NCI-H146 (cell line): ENCODE measurements at regions not wholly inside any gene's neighbourhood (a gene's known extent, or its start where the extent isn't known, plus 50 kb on each side); places are given as distances from the start of the nearest gene placed in this dataset.
"Not testable (repeated sequence)": the region's sequence is repeated elsewhere in the genome, so short reads cannot be mapped to it uniquely, and the experiment has no call there.

Experiments
- DNase-seq: peaks from one replicate; lab custom pipeline; 2025; lab: John Stamatoyannopoulos, UW

DNA sequence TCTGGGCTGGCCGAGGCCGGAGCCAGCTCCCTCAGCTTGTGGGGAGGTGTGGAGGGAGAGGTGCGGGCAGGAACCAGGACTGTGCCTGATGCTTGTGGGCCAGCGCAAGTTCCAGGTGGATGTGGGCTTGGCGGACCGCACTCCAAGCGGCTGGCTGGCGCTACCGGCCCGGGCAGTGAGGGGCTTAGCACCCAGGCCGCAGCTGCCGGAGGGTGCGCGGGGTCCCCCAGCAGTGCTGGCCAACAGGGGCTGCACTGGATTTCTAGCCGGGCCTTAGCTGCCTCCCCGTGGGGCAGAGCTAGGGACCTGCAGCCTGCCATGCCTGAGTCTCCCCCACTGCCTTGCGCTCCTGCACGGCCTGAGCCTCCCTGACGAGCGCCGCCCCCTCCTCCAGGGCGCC is 242.8 kb downstream of the CCSER2 start:
- no peak for DNase-seq

DNA sequence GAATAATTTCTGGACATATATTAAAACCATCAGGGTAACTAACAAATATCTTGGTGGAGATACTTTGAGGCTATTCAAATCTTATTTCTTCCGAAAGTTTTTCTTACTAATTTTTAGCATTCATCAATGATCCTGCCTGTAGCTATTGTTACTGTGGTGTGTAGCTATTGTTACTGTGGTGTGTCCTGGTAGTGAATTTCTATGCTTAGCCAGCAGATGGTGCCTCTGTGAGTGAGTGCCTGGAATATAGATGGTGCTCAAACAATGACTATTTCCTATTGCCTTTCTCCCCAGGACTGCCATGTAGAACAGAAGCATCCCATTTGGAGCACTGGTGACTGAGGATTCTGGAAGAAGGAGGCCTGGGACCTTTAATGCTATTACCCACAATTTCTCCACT is 245.7 kb downstream of the CCSER2 start:
- peak; percentile 20 for DNase-seq

DNA sequence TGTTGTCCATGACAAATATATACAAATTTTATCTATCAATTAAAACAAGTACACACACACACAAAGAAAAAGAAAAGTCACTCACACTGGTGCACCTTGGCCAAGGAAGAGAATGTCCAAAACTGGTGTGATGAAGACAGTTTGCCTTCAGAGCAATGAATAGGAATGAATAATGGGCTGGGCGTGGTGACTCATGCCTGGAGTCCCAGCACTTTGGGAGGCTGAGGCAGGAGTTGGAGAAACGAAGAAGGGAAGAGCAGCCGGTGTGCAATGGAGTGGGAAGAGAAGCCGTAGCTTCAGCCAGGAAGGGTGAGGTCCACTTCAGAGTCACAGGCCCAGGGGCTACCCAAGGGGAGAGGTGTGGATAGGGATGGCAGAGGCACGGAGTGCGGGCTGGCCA is 253.6 kb downstream of the CCSER2 start:
- DNase-seq = no peak

DNA sequence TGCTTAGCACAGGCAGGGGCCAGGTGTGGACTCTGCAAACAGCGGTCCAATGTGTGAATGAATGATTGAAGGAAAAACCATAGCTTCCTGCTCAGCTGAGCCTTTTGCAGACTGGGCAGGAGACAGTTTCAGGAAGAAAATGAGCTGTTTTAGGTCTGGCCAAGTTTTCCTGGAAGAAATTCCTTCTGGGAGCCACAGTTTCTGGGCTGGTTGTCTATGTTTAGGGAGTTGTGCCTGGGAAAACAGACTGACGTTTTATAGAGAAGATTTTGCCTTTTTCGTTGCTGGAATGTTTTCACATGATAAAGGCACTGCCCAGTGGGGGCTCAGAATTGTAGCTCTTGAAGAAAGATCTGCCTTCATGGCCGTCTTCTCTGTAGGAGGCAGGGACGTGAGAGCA is 255.1 kb downstream of the CCSER2 start:
- DNase-seq = no peak

DNA sequence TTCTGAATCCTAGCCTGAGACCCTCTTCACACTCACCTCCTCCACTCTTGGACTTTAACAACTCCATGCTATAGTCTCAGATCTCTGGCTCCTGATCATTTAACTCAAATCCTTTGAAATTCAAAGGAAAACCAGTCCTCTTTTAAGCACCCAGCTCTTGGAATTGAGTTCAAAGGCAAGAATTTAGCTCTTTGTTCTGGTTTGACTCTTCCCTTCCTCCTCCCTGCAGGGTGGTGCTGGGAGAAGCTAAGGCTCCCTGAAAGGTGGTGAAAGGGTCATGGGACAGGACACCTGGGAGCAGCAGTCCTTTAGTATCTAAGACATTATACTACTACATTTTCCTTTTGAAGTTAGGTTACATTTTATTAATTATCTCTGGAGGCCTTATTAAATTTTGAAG is 259.4 kb downstream of the CCSER2 start:
- DNase-seq = no peak

DNA sequence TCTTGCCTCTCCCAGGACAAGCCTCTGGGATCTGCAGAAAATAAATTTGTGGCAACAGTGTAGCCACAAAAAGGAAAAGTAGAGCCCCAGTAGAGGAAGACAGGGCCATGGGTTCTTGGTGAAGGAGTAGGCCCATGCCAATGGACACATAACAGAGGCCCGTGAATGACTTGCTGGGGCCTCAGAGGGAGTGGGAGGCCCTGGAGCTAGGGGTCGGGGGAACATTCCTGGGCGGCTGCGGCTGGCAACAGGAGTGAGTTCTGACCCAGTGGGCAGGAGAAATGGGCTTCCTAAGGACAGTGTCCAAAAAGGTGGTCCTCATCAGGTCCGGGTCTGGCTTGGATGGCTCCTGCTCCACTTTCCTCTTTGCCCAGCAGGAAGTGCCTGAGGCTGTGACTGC is 260.0 kb downstream of the CCSER2 start:
- peak; percentile 8 for DNase-seq

DNA sequence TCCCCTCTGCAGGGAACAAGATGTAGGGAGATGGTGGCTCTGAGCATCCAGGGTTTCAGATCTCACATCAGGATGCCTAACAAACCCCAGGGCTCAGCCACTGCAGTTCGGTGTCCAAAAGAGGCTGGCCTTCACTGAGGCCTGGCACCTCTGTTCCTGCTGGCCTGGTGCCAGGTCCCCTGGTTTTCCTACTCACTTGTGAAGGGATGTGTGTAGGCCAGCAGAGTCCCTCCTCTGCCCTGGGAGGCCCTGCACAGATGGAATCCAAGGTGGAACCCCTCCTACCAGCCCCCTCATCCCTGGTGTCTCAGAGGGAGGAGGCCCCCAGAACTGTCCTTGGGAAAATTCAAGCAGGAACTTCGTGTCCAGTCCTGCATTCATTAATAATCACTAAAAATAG is 260.6 kb downstream of the CCSER2 start:
- no peak for DNase-seq

DNA sequence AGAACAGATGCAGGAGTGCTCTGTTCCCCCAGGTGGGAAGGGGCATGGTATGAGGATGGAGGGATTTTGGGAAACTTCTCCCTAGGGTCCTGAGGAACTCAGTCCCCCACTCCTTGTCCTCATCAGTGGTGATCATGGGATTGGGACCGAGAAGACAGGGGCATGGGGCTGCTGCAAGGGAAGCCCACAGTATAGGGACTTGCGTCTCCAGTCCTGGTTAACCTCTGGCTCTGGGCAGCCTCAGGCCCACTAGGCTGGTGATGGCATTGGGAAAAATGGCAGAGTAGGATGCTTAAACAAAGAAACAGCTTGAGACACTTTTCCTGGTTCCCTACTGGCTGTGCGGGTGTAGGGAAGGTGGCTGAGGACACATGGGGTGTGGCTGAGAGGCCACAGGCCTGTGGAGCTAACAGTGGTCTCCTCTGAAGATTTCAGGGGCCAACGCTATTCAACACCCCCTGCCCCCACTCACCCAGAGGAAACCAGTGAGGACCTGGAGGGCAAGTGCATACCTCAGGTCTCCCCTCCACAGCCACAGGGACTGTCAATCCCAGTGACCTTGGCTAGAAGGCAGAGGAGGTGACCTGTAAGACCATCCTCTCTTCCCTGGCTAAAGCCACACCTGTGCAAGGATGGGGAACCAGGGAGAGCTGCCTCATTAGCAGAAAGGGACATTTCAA is 261.3 kb downstream of the CCSER2 start:
- no peak for DNase-seq

DNA sequence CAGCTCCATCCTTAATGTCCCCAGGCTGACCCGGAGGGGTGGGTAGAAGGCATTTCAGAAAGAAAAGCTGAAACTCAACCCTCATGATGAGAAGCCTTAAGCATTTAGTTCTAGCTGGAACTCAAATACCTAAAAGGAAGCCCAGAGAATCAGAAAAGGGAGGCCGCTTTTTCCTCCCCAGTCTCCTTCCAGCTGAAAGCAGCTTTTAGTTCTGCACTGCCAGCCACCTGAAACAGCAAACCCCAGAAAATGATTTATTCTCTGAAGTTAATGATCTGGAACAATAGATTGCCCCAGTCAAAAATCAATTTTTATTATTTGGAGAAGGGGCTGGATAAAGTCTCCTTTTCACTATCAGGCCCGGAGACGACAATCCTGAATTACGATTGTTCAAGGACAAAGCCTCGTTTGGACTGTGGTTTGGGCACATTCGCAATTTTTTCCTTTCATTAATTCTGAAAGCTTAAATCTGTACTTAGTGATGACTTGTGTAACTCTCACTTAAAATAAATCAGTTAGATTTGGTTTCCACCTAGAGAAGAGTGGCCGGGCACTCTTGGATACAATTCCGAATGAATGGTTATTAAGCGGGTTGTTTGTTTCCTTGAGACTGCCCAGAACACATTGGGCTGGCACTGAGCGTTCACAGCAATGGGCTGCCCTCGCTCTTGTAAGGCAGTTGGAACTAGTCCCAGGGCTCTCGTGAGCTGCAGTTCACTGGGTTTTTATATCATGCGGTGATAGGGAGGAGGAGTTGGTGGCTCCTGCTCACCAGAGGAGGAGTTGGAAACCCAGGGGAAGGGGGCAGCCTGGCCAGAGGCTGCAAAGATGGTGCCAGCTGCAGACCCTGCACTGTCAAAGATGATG is 262.2 kb downstream of the CCSER2 start:
- DNase-seq = peak; percentile 83

DNA sequence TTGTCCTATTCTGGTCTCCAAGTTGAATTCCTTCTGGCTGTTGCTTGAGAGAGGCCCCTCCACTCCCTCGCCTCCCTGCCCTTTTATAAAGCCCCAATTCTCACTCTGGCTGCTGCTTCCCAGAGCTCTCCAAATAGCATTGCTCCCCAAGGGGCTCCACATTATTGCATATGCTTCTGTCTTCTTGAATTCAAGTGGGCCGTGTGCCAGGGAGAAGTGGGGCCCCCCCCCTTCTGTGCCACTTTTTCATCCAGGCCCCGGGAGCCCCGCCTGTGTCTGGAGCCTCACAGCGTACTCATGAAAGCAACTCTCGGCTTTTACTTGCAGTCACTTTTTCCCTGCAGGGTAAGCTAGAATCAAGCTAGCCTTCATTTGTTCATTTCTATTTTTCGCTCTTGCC is 265.1 kb downstream of the CCSER2 start:
- no peak for DNase-seq

DNA sequence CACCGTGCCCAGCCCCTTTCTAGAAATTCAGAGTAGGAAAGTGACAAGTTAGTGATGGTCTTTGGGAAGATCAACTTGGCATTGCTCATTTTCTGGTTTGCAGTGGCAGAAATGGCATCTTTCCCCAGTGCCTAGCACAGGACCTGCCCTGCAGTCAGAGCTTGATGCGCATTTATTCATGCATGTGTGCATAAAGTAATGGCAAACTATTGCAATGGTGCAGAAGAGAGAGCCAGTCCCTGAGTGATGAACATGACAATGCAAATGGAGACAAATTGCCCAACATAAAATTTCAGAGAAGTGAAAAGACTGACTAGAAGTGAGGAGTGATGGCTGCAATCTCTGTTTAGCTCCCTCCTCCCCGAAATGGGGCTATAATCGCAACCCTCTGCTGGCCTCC is 268.2 kb downstream of the CCSER2 start:
- DNase-seq = no peak

DNA sequence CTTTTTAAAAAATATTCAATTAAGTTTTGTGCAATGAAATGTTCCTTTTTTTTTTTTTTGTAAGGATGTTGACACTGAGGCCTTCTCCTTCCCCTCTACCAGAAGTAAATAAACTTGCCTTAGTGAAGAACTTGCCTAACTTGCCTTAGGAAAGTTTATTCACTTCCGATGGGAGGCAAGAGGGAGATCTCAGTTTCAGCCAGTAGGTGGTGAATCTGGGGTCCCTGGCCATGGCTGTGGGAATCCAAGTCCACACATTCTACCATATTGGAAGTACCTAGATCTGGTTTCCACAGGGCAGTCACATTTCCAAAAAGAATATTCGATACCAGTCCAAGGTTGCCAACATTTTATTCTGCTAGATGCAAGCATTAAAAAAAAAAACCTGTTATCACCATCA is 270.9 kb downstream of the CCSER2 start:
- no peak for DNase-seq

DNA sequence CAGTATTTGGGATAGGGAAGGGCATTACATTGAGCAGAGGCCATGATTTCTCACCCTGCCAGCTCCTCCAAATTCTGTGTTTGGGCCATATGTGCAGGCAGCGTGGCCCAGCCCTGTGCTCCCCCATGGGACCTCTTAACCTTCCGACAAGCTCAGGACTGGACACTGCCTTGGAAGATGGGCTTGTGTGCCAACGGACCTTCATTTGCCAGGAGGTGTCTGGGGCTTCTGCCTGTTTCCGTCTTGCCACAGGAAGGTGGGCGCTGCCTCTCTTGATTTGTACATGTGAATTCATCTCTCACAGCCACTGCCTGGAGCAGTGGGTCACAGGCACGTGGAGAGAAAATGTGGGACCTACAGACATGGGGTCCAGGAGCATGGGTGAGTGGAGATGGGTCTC is 272.6 kb downstream of the CCSER2 start:
- DNase-seq = no peak

DNA sequence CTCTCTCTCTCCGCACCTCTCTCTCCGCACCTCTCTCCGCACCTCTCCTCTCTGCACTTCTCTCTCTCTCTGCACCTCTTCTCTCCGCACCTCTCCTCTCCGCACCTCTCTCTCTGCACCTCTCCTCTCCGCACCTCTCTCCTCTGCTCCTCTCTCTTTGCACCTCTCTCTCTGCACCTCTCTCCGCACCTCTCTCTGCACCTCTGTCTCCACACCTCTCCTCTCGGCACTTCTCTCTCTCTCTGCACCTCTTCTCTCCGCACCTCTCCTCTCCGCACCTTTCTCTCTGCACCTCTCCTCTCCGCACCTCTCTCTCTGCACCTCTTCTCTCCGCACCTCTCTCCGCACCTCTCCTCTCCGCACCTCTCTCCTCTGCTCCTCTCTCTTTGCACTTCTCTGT is 274.2 kb downstream of the CCSER2 start:
- not testable (repeated sequence) for DNase-seq

DNA sequence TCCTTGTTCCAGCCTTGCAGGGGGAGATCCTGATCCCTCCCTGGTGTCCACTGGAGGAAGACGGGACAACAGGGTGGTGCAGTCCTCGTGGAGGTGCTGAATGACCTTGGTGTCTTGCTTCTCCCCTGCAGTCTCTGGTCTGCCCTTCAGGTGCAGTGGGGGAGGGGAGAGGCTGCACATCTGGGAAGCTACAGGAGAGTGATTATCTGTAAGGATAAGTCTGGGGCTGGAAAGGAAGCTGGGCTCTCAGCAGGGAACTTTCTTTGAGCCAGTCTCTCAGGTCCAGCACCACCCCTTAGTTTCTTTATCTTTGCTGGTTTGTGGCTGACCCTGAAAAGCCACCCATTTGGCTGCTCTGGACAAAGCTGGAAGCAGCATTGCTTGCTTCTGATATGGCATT is 275.6 kb downstream of the CCSER2 start:
- no peak for DNase-seq

DNA sequence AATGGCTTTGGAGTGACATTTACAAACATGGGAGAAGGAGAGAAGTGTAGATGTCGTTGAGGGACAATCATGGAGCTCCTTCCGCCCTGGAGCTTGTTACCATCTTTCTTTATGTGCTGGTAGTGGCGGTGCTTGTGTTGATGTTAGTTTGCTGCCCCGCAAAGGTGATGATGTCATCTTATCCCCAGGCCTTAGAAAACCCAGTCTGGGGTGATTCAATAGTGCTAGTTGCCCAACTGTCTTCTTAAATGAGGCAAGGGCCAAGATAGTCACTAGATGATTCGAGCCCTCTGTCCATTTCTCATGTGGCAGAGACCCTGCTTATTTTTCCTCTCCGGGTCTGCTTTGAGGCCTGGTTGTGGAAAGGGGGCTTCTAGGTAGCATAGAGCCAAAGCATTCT is 277.4 kb downstream of the CCSER2 start:
- DNase-seq = no peak

DNA sequence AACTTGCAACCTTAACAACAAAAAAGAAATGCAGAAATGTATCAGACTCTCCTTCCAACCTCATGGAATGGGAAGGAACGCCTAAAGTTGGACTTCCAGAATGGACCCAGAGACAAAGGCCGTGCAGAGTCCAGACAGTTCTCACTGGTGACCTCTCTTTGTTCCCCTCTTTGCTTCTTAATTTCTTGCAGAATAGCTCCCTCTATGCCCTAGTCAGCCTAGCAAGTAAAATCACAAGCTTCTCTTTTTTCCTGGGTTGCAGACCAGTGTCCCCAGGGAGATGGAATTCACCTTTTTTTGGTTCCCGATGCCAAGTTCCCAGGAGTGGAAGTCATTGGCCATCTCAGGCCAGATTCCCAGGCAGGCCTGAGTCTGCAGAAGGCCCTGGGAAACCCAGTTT is 278.0 kb downstream of the CCSER2 start:
- peak; percentile 11 for DNase-seq

DNA sequence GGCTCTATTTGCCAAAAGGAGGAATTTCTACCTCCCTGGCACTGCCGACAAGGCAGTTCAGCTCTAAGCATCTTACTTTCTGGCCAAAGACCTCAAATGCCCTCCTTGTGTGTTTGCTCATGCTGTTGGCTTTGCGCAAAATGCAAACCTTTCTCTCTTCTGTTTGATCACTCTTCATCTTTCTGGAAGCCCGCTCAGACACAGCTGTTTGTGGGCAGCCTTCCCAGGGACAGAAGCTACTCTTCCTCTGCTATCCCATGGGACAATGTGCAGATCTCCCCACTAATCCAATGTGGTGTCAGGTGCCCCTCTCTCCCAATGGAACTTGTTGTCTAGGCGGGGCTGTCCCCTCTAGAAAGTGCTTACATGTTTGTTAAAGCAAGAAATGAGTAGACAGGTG is 278.7 kb downstream of the CCSER2 start:
- no peak for DNase-seq

DNA sequence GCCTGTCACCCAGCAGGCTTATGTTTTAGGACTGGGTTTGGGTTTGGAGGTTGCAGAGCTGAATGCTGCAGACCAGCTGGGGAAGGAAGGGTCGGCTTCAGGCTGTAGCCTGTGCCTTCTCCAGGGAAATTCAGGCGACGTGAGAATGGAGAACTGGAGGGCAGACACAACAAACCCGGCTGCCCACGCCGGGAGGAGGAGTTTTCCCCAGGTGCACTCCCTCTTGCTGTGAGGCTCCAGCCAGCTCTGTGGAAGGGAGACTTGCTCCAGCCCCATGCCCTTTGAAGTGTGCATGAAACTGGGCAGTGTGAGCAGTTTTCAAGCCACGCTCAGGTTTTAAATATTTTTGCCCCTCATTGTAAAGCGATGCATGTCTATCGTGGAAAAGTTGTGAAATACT is 279.1 kb downstream of the CCSER2 start:
- peak; percentile 27 for DNase-seq

DNA sequence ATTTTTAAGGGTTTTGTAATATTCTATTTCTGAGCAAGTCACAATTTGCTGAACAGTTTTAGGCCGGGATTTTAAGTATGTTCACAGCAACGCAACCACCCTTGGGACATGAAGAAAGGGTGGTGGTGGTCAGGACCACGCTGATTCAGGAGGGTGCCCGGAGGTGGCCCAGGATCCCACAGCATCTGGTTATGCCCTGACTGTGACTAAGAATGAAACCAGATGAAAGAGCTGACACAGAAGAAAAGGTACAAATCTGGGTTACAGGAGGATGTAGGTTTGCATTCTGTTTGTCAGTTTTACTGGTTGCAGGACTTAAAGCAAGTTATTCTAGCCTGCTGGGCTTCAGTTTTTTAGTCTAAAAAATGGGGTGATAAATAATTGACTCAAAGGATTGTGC is 279.7 kb downstream of the CCSER2 start:
- DNase-seq = no peak

DNA sequence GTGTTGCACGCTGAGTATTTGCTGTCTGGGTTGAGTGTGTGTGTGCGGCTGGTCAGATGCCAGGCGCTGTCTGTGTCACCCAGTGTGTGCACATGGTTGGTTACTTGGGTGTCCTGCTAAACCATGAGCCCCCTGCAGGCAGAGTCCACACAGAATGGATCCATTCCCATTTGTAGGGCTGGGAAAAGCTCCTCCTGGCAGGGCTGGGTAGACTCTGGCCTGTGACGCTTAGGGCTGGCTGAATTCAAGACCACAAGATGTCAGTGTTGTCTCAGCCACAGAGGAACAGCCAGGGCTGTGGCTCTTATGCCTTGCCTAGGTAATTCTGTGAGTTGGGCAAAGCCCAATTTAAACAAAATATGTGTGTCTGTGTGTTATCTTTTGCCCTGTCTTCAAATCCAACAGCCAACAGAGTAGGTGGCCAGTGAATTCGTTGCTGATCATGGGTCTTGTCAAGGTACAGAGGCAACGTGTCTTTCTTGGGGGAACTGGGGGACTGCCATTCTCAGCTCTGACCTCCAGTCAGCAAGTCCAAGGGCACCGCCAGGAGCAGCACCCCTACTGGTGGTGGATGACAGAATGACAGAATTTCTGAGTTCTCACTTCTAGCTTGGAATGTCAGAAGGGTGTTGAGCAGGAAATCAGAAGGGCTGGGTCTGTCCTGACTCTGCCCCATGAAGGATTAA is 285.1 kb downstream of the CCSER2 start:
- peak; percentile 92 for DNase-seq

DNA sequence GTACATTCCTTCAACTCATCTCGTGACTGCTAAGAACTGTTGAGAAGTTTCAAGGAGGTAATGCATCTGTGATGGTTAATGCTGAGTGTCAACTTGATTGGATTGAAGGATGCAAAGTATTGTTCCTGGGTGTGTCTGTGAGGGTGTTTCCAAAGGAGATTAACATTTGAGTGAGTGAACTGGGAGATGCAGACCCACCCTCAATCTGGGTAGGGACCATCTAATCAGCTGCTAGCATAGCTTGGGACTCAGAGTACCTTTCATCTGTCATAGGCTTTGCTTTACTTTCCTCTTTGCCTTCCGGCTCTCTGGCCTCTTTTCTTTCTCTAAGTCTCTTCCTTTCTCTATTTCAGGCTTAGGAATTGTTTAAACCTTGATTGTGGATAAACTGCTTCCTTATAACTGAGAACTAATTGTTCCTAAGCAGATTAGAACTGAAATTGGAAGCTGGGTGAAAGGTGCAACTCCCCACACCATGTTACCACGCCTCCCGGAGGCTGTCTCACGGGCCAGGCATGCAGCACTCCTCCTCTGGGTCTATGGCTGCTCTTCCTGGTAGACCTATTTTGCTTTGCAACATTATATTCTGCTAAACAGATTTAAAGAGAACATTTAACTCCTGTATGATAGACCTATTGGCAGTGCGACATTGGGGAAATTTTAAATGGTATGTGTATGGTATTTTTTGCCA is 298.2 kb downstream of the CCSER2 start:
- no peak for DNase-seq
